K562 (cell line): ENCODE measurements at regions not wholly inside any gene's neighbourhood (a gene's known extent, or its start where the extent isn't known, plus 50 kb on each side); places are given as distances from the start of the nearest gene placed in this dataset.

ENCODE experiments used
- ARID3A ChIP-seq: IDR thresholded peaks from 2 replicates; pipeline ENCODE4 v1.6.1; 2012; ENCODE audit warnings: low read depth, low read length, improper control_type of control experiment, borderline replicate concordance
- ETV6 ChIP-seq, 3 experiments: fragments of 150-350 bp in 1 of 3; sonication (generic) in 1 of 3; formaldehyde crosslinking in 1 of 3; IDR thresholded peaks; 2 replicates each; pipeline versions ENCODE4 v1.6.1 to v1.8.0; 2014 to 2022; ENCODE audit warnings: borderline replicate concordance in 2 of 3, low read depth in 2 of 3, antibody characterized with exemption in 1 of 3, low read length in 1 of 3, mild to moderate bottlenecking in 1 of 3, missing genetic modification reagents in 1 of 3
- KDM1A ChIP-seq, 2 experiments: fragments of 450-650 bp; IDR thresholded peaks; 2 replicates each; pipeline ENCODE4 v1.6.1; 2016; ENCODE audit warnings: mild to moderate bottlenecking in 2 of 2
- REST ChIP-seq, 2 experiments: fragments of 450-650 bp; formaldehyde crosslinking in 1 of 2; IDR thresholded peaks; 2 replicates each; pipeline versions ENCODE4 v1.4.0 to v1.6.1; 2014 to 2020; ENCODE audit warnings: mild to moderate bottlenecking in 2 of 2, borderline replicate concordance in 1 of 2, low read depth in 1 of 2
- TF ChIP-seq, protein P1 (sequence below), 3 experiments: IDR thresholded peaks in 2 of 3; conservative IDR thresholded peaks in 1 of 3; 2 replicates each; pipeline ENCODE4 v1.5.1; 2011 to 2012; ENCODE audit warnings: low read length in 3 of 3, mild to moderate bottlenecking in 3 of 3, control low read depth in 2 of 3, improper control_type of control experiment in 1 of 3, inconsistent platforms in 1 of 3, low read depth in 1 of 3, mixed read lengths in 1 of 3, moderate library complexity in 1 of 3; ENCODE audit not compliant: insufficient read depth in 2 of 3

DNA sequence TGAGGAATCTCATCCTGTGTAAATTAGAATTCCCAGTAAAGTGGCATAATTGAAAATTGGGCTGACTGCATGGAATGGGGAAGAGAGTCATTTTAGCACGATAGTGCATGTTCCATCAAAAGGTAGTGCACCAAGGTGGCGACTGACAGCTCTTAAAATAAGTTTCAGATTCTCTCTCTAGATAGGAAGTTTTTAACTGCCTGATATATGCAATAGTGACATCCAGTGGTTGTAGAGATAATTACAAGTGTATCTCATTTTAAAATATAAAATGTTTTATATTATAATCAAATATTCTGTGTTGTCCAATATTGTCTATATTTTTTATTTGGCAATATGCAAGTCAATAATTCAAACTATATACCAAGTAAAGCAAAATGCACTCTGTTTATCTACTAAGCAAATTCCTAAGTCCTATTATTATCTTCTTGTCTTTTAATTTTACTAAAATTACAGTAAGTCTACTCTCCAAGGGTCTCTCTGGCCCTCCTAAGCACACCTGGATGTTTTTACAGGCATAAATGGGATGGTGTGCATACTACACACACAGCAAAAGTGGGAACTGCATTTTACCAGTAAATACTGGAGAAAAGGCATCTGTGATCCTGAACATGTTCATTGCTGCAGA, 397.7 kb upstream of the HNRNPA3 start (continued):
- 0 out of 2 replicates have a peak, but pooled peaks have one; percentile 29 for TF ChIP-seq ARID3A
- TF ChIP-seq ETV6 (IDR thresholded peaks at IDR 0.05; ENCODE audit: borderline replicate concordance in 1 of 2, low read depth in 2 of 2, low read length in 1 of 2) = no peak
- TF ChIP-seq ETV6 (CRISPR knock-in tag; IDR thresholded peaks at IDR 0.05; ENCODE audit: borderline replicate concordance) = no peak
- TF ChIP-seq KDM1A (IDR thresholded peaks at IDR 0.05) = no peak
- TF ChIP-seq REST (IDR thresholded peaks at IDR 0.05; ENCODE audit: borderline replicate concordance) = peak; percentile 20; the same call in 1 of the 2 replicates
- TF ChIP-seq REST (CRISPR knock-in tag; IDR thresholded peaks at IDR 0.05; ENCODE audit: low read depth) = no peak
- TF ChIP-seq, protein P1, sequence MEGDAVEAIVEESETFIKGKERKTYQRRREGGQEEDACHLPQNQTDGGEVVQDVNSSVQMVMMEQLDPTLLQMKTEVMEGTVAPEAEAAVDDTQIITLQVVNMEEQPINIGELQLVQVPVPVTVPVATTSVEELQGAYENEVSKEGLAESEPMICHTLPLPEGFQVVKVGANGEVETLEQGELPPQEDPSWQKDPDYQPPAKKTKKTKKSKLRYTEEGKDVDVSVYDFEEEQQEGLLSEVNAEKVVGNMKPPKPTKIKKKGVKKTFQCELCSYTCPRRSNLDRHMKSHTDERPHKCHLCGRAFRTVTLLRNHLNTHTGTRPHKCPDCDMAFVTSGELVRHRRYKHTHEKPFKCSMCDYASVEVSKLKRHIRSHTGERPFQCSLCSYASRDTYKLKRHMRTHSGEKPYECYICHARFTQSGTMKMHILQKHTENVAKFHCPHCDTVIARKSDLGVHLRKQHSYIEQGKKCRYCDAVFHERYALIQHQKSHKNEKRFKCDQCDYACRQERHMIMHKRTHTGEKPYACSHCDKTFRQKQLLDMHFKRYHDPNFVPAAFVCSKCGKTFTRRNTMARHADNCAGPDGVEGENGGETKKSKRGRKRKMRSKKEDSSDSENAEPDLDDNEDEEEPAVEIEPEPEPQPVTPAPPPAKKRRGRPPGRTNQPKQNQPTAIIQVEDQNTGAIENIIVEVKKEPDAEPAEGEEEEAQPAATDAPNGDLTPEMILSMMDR (IDR thresholded peaks at IDR 0.05 in 2 of 3, conservative IDR thresholded peaks at IDR 0.05 in 1 of 3; ENCODE audit: insufficient read depth in 2 of 3, low read depth in 1 of 3, low read length in 3 of 3) = peak; percentile 49 to 82 (median 62); a peak in 4 of 6 replicates
- TF ChIP-seq, all 486 proteins: peak for 10
